ENCODE measurements at regions not wholly inside any gene's neighbourhood (a gene's known extent, or its start where the extent isn't known, plus 50 kb on each side); places are given as distances from the start of the nearest gene placed in this dataset.

GRCh38 chr1:58284225-58284510, 262.4 kb downstream of the OMA1 start:
- no peak for TF ChIP-seq CTCF (IDR thresholded peaks at IDR 0.05)
- no peak for TF ChIP-seq POLR2A (IDR thresholded peaks at IDR 0.05)
